Ovary (tissue), 3 donors: ENCODE measurements at regions not wholly inside any gene's neighbourhood (a gene's known extent, or its start where the extent isn't known, plus 50 kb on each side); places are given as distances from the start of the nearest gene placed in this dataset.

Experiments
- CTCF ChIP-seq, 3 donors: fragments of 450-650 bp in 2 of 3; fragments of 200-600 bp in 1 of 3; IDR thresholded peaks; one replicate each; pipeline versions ENCODE4 v1.5.1 to v1.8.0; 2016 to 2022; ENCODE audit warnings: antibody characterized with exemption in 3 of 3, mild to moderate bottlenecking in 1 of 3
- POLR2A ChIP-seq: fragments of 450-650 bp; IDR thresholded peaks from one replicate; pipeline ENCODE4 v1.6.1; 2017; ENCODE audit warnings: antibody characterized with exemption, mild to moderate bottlenecking, moderate library complexity
- donor health status: DM: no; HTN: no; CAD: no.

- TF ChIP-seq CTCF (IDR thresholded peaks at IDR 0.05): no peak
- TF ChIP-seq POLR2A: no peak
Measured at GRCh38 chr1:222387007-222387814, 160.7 kb downstream of the HHIPL2 start.
